ENCODE measurements at regions not wholly inside any gene's neighbourhood (a gene's known extent, or its start where the extent isn't known, plus 50 kb on each side); places are given as distances from the start of the nearest gene placed in this dataset.

DNA sequence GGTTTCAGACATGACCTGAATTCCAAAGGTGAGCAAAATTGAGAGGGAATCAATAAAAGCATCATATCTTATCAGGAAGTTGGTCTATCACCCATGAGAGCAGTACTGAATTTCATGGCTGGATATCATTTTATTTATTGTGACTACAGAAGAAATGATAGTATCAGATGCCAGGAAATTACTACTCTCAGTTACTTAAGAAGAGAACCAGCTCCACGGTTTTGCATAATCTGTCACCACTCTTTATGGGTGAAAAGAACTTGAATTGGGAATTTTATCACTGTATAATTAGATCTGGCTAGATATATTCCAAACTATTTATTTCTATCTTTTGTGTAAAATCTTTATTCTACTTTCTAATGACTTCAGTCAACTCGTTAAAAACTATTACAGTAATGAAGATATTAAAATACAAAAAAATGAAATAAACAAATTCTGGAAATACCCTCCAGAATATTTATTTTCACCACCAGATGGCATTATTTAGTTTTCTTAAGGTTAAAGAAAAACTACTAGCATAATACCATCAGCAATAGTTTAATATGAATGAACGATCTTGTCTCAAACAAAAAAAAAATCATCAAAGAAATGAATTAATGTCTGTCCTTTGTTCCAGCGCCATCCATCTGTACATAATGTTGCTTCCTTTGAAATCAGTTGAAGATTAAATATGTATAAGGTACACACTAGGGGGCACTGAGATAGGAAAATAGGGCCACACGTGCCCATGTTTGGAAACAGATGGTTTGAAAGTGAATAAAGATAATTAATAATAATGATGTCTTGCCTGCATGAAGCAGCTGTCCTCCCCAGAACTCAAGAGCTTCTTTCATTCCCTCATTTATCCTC, 84.7 kb upstream of the SLCO6A1 start:
- no peak for TF ChIP-seq POLR2A (IDR thresholded peaks at IDR 0.05)
- TF ChIP-seq EP300 (IDR thresholded peaks at IDR 0.05) = no peak
- TF ChIP-seq CTCF (IDR thresholded peaks at IDR 0.05) = peak; percentile 18 to 56 (median 36)
